GM18511 (cell line): ENCODE measurements at regions not wholly inside any gene's neighbourhood (a gene's known extent, or its start where the extent isn't known, plus 50 kb on each side); places are given as distances from the start of the nearest gene placed in this dataset.

Experiments used
- ATAC-seq: cut with Tn5 transposase; IDR thresholded peaks from one replicate; pipeline ENCODE4 v1.9.1; 2021; ENCODE audit warnings: mild to moderate bottlenecking, moderate library complexity; ENCODE audit not compliant: unreplicated experiment

DNA sequence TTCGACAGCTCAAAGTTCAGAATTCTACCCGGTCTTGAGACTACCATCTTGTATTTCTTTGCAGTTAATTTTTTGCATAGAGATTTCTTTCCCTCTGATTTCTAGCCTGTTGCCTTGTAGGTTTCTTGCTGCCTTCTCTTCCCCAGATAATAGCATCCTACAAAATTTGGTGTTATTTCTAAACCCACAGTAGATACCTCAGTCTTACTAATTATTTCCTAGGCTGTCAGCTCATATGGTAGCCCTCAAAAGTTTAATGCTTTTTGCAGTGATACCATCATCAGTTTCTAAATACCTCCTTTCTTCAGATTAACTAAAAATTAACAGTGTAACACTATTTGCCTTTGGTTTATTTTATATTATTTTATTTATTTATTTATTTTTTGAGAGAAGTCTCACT lies 61.9 kb upstream of the TMPO start:
- no peak for ATAC-seq

DNA sequence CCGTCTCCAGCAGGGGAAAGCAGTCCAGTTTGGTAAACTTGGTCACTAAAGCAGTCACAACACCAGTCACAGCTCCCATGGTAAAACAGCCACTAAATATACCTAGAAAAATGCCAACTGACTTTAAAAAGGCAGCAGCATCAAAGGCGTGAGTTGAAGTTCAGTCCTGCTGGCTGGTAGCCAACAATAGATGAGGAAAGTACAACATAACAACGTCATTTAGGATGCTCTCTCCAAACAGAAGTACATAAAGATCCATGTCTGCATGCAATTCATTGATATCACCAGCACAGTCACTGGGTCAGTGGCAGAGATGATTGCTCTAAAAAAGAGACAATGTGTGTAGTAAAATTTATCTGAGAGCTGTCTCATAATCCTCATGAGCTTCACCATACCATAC lies 59.3 kb upstream of the TMPO start:
- no peak for ATAC-seq

DNA sequence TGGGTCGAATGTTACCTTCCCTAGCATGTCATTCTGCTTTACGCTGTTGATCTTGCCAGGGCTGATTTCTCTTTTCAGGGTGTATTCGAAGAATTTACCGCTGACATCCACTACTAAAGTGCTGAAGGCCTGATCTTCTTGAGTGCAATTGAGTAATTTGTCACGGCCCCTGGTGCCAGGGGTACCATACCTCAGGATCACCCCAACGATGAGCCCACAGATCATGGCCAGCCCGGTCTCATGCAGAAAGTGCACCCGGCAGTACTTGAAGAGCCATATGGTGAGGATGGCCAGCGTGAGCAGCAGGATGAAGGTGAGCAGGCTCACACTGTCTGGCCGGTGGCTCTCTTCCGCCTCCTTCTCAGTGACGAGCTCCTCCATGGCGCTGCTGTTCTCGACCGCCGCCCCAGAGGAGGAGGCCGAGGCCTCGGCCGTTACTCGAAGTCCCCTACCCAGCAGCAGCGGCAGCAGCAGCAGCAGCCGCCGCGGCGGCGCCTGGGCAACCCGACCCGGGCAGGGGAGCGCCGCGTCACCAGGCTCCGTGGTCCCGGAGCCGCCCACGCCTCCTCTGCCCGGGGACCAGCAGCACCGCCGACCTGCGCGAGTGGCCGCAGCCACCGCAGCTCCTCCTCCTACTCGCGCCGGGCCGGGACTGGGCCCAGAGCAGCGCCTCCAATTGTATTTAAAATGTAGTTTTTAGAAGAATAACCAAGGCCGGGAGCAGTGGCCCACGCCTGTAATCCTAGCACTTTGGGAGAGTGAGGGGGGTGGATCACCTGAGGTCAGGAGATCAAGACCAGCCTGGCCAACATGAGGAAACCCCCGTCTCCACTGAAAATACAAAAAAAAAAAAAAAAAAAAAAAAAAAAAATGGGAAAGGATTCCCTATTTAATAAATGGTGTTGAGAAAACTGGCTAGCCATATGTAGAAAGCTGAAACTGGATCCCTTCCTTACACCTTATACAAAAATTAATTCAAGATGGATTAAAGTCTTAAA lies 58.5 kb upstream of the TMPO start:
- peak; percentile 94 for ATAC-seq

DNA sequence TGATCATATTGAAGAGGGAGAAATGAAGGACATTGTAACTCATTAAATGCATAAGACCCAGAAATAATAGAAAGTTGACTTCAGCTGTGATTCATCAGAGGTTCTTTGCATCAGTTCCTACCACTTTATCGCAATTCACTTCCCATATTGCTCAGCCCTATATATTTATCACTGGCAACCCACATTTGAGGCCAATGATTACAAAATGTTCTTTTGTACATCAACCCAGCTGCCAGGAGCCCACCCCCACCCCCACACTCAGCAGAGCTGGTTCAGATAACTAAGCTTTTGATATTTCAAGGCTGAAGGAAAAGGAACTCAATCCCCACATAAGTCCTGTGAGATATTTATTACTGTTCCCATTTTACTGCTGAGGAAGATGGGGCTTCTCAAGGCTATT lies 51.2 kb upstream of the TMPO start:
- no peak for ATAC-seq

DNA sequence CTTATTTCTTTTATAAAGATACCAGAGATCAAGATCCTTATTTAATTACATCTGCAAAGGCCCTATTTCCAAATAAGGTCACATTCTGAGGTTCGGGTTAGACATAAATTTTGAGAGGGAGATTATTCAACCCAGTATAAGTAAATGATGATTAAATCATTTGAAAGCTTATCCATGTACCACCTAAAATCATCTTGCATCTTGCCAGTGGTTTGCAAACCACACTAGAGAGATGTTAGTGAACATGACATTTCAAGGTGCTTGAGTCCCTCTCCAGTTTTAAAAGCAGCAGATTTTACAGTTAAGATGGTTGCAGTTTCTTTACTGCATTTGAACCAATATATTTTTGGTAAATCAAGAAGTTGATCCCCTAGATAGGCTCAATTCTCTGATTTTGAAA lies 49.9 kb upstream of the TMPO start:
- ATAC-seq = no peak
